SK-N-SH (cell line): ENCODE measurements at regions not wholly inside any gene's neighbourhood (a gene's known extent, or its start where the extent isn't known, plus 50 kb on each side); places are given as distances from the start of the nearest gene placed in this dataset.

ENCODE experiments used
- CHD2 ChIP-seq: fragments of 150-350 bp; IDR thresholded peaks from 2 replicates; pipeline ENCODE4 v1.6.1; 2018; ENCODE audit warnings: low read length; ENCODE audit not compliant: partially characterized antibody
- CTCF ChIP-seq: fragments of 200-600 bp; sonication (generic); IDR thresholded peaks from 2 replicates; pipeline ENCODE4 v1.6.1; 2017; ENCODE audit warnings: antibody characterized with exemption, mild to moderate bottlenecking, moderate library complexity
- ELF1 ChIP-seq: IDR thresholded peaks from 2 replicates; pipeline ENCODE4 v1.4.0; 2012
- EP300 ChIP-seq, 2 experiments: IDR thresholded peaks; 2 replicates each; pipeline versions ENCODE4 v1.4.0 to v1.6.1; 2012; ENCODE audit warnings: borderline replicate concordance in 1 of 2, low read depth in 1 of 2, low read length in 1 of 2
- EZH2phosphoT487 ChIP-seq: fragments of 200-600 bp; sonication (generic); IDR thresholded peaks from 2 replicates; pipeline ENCODE4 v1.6.1; 2017; ENCODE audit warnings: low read depth, mixed run types, mild to moderate bottlenecking, antibody characterized with exemption, moderate library complexity, borderline replicate concordance
- FOXJ3 ChIP-seq: sonication (generic); formaldehyde crosslinking; IDR thresholded peaks from 2 replicates; pipeline ENCODE4 v1.5.1; 2020; ENCODE audit warnings: mild to moderate bottlenecking, missing genetic modification reagents
- FOXM1 ChIP-seq: IDR thresholded peaks from 2 replicates; pipeline ENCODE4 v1.4.0; 2012; ENCODE audit warnings: low read depth, mild to moderate bottlenecking
- PBX3 ChIP-seq: IDR thresholded peaks from 2 replicates; pipeline ENCODE4; 2012
- POLR2AphosphoS5 ChIP-seq: IDR thresholded peaks from 2 replicates; pipeline ENCODE4 v1.6.1; 2012; ENCODE audit warnings: low read depth, low read length
- REST ChIP-seq: IDR thresholded peaks from 2 replicates; pipeline ENCODE4 v1.6.1; 2012; ENCODE audit warnings: mild to moderate bottlenecking, low read depth, low read length, moderate library complexity
- RFX5 ChIP-seq: IDR thresholded peaks from 2 replicates; pipeline ENCODE4 v1.6.1; 2012; ENCODE audit warnings: mild to moderate bottlenecking, improper control_type of control experiment, low read length
- USF1 ChIP-seq: IDR thresholded peaks from 2 replicates; pipeline ENCODE4 v1.4.0; 2012; ENCODE audit warnings: low read depth, borderline replicate concordance

- TF ChIP-seq EZH2phosphoT487 (no peak), RFX5 (no peak), CHD2 (no peak), POLR2AphosphoS5 (no peak), CTCF (no peak), FOXJ3 (CRISPR knock-in tag) (no peak), ELF1 (no peak), EP300 (IDR thresholded peaks at IDR 0.05; ENCODE audit: borderline replicate concordance in 1 of 2, low read depth in 1 of 2, low read length in 1 of 2) (no peak), REST (no peak), PBX3 (no peak), FOXM1 (no peak), USF1 (no peak)
Measured at GRCh38 chr21:27671207-27671606, 704.3 kb upstream of the ADAMTS5 start.
